ENCODE measurements at regions not wholly inside any gene's neighbourhood (a gene's known extent, or its start where the extent isn't known, plus 50 kb on each side); places are given as distances from the start of the nearest gene placed in this dataset.

GRCh38 chr1:185666582-185666981 is 67.6 kb upstream of the HMCN1 start:
- BruUV-seq (replicated peaks), result no TSS peak
- Histone ChIP-seq H3K36me3 (replicated peaks in 1 of 2; ENCODE audit: control insufficient read depth in 1 of 2, insufficient read depth in 2 of 2, low read length in 2 of 2) (no peaks in the 10 kb centered on the region), H3K9me3 (ENCODE audit: low read length) (no peaks in the 10 kb centered on the region), H3K4me3 (replicated peaks in 1 of 3; ENCODE audit: insufficient read depth in 1 of 3, low read depth in 2 of 3, low read length in 3 of 3) (no peak overlapping the region), H3K79me2 (ENCODE audit: insufficient read depth, low read length) (no peaks in the 10 kb centered on the region), H3K9ac (ENCODE audit: insufficient read depth, low read depth, low read length) (no peak overlapping the region), H3K27ac (ENCODE audit: extremely low read length, insufficient read depth, low read length) (no peak overlapping the region), H3K4me1 (ENCODE audit: insufficient read depth, low read length) (peaks cover 12% of the 10 kb centered on the region; the same call in 1 of the 2 replicates), H4K20me1 (ENCODE audit: insufficient read depth, low read length) (no peaks in the 10 kb centered on the region), H3K27me3 (ENCODE audit: control insufficient read depth in 1 of 2, insufficient read depth in 2 of 2, low read length in 2 of 2) (peaks cover 0 to 19% of the 10 kb centered on the region in 2 experiments; a peak in 3 of 5 replicates), H2AFZ (ENCODE audit: low read length) (no peak overlapping the region), H3K4me2 (ENCODE audit: low read depth, low read length) (no peak overlapping the region)
- FAIRE-seq (no peak), ATAC-seq (no peak), DNase-seq (ENCODE audit: low spot score) (no peak)
- ChIA-PET POLR2A (no interaction called here), CTCF (ENCODE audit: low intra/inter-chr PET ratio, low total read pairs) (no interaction called here)
- TF ChIP-seq MZF1 (CRISPR knock-in tag; IDR thresholded peaks at IDR 0.05; ENCODE audit: borderline replicate concordance) (no peak), ZFP82 (CRISPR knock-in tag; IDR thresholded peaks at IDR 0.05; ENCODE audit: borderline replicate concordance) (no peak), HNF1B (CRISPR knock-in tag; IDR thresholded peaks at IDR 0.05) (no peak), LCORL (IDR thresholded peaks at IDR 0.05) (no peak), LCORL (CRISPR knock-in tag; IDR thresholded peaks at IDR 0.05) (no peak), DDIT3 (CRISPR knock-in tag; IDR thresholded peaks at IDR 0.05) (no peak), KDM5A (IDR thresholded peaks at IDR 0.05; ENCODE audit: borderline replicate concordance, low read length) (no peak), SOX5 (CRISPR knock-in tag; IDR thresholded peaks at IDR 0.05; ENCODE audit: borderline replicate concordance) (no peak), NR3C1 (CRISPR knock-in tag; IDR thresholded peaks at IDR 0.05) (no peak), IRF2 (CRISPR knock-in tag; IDR thresholded peaks at IDR 0.05) (no peak), HMGA1 (CRISPR knock-in tag; conservative IDR thresholded peaks at IDR 0.05) (no peak), ZSCAN20 (CRISPR knock-in tag; IDR thresholded peaks at IDR 0.05; ENCODE audit: borderline replicate concordance) (no peak), EZH2 (conservative IDR thresholded peaks at IDR 0.05; ENCODE audit: low read depth, low read length) (no peak), RAD21 (CRISPR knock-in tag; IDR thresholded peaks at IDR 0.05) (no peak), ZNF142 (CRISPR knock-in tag; IDR thresholded peaks at IDR 0.05) (no peak), ZNF275 (CRISPR knock-in tag; IDR thresholded peaks at IDR 0.05; ENCODE audit: borderline replicate concordance) (no peak)
- in situ Hi-C loops (cut with HindIII; ENCODE audit: extremely low pct_ligation_motif_present, low pct_unique_long_range_greater_than_20kb), result no loop called here
- WGBS (ENCODE audit: low lambda C conversion rate), result 15% methylated on average over 2 of the region's 2 CpGs
- intact Hi-C loops (cut with micrococcal nuclease; ENCODE audit: unreplicated experiment), result no loop called here
